ENCODE measurements at regions not wholly inside any gene's neighbourhood (a gene's known extent, or its start where the extent isn't known, plus 50 kb on each side); places are given as distances from the start of the nearest gene placed in this dataset.

DNA sequence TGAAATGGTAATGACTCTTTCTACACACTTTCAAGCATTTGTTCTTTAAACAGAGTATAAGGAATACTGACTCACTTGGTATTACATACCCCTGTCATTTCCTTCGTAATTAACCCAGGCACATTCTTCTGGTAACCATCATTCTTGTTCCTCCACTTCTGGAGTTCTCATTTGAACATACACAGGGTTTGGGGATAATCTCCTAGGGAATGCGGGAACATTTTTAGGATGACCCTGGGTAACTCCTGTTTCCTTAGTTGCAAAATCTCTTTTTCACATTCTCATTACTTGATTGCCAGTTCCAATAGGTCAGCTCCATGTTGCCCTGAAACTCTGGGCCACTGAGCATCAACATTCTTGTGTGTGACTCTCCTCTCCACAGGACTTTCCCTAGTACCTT, 51.5 kb upstream of the E2F3 start:
- no peak overlapping the region for H3K4me3 ChIP-seq (ENCODE audit: low read depth, low read length)
- DNase-seq (ENCODE audit: low read depth) = peak; percentile 28
- TF ChIP-seq, protein P1, sequence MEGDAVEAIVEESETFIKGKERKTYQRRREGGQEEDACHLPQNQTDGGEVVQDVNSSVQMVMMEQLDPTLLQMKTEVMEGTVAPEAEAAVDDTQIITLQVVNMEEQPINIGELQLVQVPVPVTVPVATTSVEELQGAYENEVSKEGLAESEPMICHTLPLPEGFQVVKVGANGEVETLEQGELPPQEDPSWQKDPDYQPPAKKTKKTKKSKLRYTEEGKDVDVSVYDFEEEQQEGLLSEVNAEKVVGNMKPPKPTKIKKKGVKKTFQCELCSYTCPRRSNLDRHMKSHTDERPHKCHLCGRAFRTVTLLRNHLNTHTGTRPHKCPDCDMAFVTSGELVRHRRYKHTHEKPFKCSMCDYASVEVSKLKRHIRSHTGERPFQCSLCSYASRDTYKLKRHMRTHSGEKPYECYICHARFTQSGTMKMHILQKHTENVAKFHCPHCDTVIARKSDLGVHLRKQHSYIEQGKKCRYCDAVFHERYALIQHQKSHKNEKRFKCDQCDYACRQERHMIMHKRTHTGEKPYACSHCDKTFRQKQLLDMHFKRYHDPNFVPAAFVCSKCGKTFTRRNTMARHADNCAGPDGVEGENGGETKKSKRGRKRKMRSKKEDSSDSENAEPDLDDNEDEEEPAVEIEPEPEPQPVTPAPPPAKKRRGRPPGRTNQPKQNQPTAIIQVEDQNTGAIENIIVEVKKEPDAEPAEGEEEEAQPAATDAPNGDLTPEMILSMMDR (conservative IDR thresholded peaks at IDR 0.05; ENCODE audit: low read depth, low read length) = no peak

GRCh38 chr6:20351534-20351933, 50.1 kb upstream of the E2F3 start:
- DNase-seq (ENCODE audit: low read depth) = no peak
- no peak overlapping the region for H3K4me3 ChIP-seq (ENCODE audit: low read depth, low read length)
- TF ChIP-seq, protein P1 (conservative IDR thresholded peaks at IDR 0.05; ENCODE audit: low read depth, low read length) = no peak

Measured in choroid plexus epithelial cell (primary cell).